ENCODE measurements at regions not wholly inside any gene's neighbourhood (a gene's known extent, or its start where the extent isn't known, plus 50 kb on each side); places are given as distances from the start of the nearest gene placed in this dataset.

DNA sequence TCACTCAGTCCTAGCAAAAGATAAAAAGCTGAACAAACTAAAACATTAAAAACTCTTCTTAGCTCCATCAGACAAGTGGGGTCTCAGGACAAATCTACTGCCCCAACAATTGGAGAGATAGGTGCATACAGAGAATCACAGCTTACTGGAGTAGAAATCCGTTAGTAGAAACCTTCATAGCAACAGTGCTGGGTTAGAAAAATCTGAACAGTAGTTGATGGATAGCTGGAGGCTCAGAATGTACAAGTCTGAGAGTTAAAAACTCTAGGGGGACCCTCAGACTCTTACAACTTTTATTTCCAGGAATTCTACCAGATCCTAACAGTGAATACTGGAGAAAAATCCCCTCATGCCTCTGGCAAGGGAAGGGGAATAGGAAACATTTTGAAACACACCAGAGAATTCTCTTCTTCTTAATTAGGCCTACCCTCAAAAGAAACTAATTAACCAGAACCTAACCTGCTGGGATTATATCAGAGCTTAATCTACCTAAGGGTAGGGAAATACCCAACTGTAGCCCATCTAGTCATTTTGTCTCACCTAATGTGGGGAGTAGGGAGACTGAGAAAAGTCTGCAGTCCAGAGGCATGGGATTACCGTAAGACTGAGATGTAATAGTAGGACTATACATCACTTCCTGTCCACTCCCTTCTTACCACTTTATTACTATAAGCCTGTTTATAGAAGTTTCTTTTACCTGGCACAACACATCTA, 165.0 kb upstream of the CTSO start:
- Histone ChIP-seq H3K79me2 (ENCODE audit: control insufficient read depth, insufficient read depth, low read length) (no peaks in the 10 kb centered on the region), H3K9me3 (ENCODE audit: control extremely low read depth in 1 of 3, control insufficient read depth in 2 of 3, insufficient read depth in 1 of 3, low read length in 2 of 3) (no peaks in the 10 kb centered on the region), H3K27ac (ENCODE audit: low read length in 2 of 2) (no peak overlapping the region), H3K36me3 (replicated peaks in 1 of 2; ENCODE audit: control extremely low read depth in 1 of 2, control insufficient read depth in 1 of 2, extremely low read depth in 1 of 2, insufficient read depth in 2 of 2, low read length in 1 of 2) (no peaks in the 10 kb centered on the region), H2AFZ (ENCODE audit: insufficient read depth, low read depth, low read length, poor library complexity, severe bottlenecking) (no peak overlapping the region), H3K4me3 (ENCODE audit: control extremely low read depth in 1 of 5, extremely low read depth in 1 of 5, insufficient read depth in 1 of 5, low read depth in 2 of 5, low read length in 4 of 5) (no peak overlapping the region), H4K20me1 (ENCODE audit: control insufficient read depth, insufficient read depth, low read length, poor library complexity, severe bottlenecking) (no peaks in the 10 kb centered on the region), H3K9ac (ENCODE audit: low read length) (no peak overlapping the region), H3K4me1 (ENCODE audit: control insufficient read depth in 2 of 2, insufficient read depth in 2 of 2, low read length in 2 of 2) (no peaks in the 10 kb centered on the region), H3K4me2 (replicated peaks; ENCODE audit: low read depth, low read length, poor library complexity, severe bottlenecking) (no peak overlapping the region), H3K27me3 (replicated peaks in 1 of 4; ENCODE audit: control extremely low read depth in 1 of 4, control insufficient read depth in 3 of 4, insufficient read depth in 4 of 4, low read length in 3 of 4) (no peaks in the 10 kb centered on the region)
- Mint-ChIP-seq H3K27ac (no peak overlapping the region), H3K27me3 (no peaks in the 10 kb centered on the region), H3K4me3 (no peak overlapping the region), H3K4me1 (no peaks in the 10 kb centered on the region), H3K9me3 (ENCODE audit: insufficient read depth) (no peaks in the 10 kb centered on the region)
- ATAC-seq (ENCODE audit: low read depth) (no peak), DNase-seq (no peak)
- TF ChIP-seq, protein P1, sequence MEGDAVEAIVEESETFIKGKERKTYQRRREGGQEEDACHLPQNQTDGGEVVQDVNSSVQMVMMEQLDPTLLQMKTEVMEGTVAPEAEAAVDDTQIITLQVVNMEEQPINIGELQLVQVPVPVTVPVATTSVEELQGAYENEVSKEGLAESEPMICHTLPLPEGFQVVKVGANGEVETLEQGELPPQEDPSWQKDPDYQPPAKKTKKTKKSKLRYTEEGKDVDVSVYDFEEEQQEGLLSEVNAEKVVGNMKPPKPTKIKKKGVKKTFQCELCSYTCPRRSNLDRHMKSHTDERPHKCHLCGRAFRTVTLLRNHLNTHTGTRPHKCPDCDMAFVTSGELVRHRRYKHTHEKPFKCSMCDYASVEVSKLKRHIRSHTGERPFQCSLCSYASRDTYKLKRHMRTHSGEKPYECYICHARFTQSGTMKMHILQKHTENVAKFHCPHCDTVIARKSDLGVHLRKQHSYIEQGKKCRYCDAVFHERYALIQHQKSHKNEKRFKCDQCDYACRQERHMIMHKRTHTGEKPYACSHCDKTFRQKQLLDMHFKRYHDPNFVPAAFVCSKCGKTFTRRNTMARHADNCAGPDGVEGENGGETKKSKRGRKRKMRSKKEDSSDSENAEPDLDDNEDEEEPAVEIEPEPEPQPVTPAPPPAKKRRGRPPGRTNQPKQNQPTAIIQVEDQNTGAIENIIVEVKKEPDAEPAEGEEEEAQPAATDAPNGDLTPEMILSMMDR (IDR thresholded peaks at IDR 0.05) = no peak
- no CpG with 5 or more reads among the region's 2 CpGs for WGBS (ENCODE audit: insufficient coverage)
- ChIA-PET CTCF (no interaction called here), POLR2A (no interaction called here)
- intact Hi-C loops (cut with micrococcal nuclease) = no loop called here

DNA sequence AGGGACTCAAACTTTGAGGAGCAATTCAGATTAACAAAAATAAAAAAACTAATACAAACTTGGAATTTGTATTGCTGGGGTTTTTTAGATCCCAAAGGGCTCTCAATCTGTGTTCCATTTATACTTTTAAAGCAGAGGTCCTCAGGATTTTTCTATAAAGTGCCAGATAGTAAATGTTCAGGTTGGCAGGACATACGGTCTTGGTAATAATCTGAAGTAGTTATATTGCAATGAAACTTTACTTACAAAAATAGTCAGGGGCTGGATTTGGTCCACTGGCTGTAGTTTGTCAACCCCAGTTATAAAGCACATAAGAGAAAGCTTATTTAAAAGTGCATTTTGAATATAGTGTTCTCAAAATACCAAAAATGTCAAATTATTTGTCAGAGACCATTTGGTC, 164.1 kb upstream of the CTSO start:
- H3K4me3 ChIP-seq (ENCODE audit: control extremely low read depth in 1 of 5, extremely low read depth in 1 of 5, insufficient read depth in 1 of 5, low read depth in 2 of 5, low read length in 4 of 5) = no peak overlapping the region
- no peak overlapping the region for H2AFZ ChIP-seq (ENCODE audit: insufficient read depth, low read depth, low read length, poor library complexity, severe bottlenecking)
- Mint-ChIP-seq H3K4me3 (no peak overlapping the region), H3K27me3 (no peaks in the 10 kb centered on the region), H3K9me3 (ENCODE audit: insufficient read depth) (no peaks in the 10 kb centered on the region), H3K4me1 (no peaks in the 10 kb centered on the region), H3K27ac (no peak overlapping the region)
- ATAC-seq (ENCODE audit: low read depth) = no peak
- ChIA-PET POLR2A (no interaction called here), CTCF (no interaction called here)
- H3K9me3 ChIP-seq (ENCODE audit: control extremely low read depth in 1 of 3, control insufficient read depth in 2 of 3, insufficient read depth in 1 of 3, low read length in 2 of 3) = no peaks in the 10 kb centered on the region
- H3K4me2 ChIP-seq (replicated peaks; ENCODE audit: low read depth, low read length, poor library complexity, severe bottlenecking) = no peak overlapping the region
- TF ChIP-seq EZH2 (IDR thresholded peaks at IDR 0.05; ENCODE audit: borderline replicate concordance, insufficient read depth, low read depth, low read length, poor library complexity, severe bottlenecking) = no peak
- TF ChIP-seq, protein P1 (IDR thresholded peaks at IDR 0.05) = no peak
- H3K27ac ChIP-seq (ENCODE audit: low read length in 2 of 2) = no peak overlapping the region
- no peaks in the 10 kb centered on the region for H3K79me2 ChIP-seq (ENCODE audit: control insufficient read depth, insufficient read depth, low read length)
- H3K36me3 ChIP-seq (replicated peaks in 1 of 2; ENCODE audit: control extremely low read depth in 1 of 2, control insufficient read depth in 1 of 2, extremely low read depth in 1 of 2, insufficient read depth in 2 of 2, low read length in 1 of 2) = no peaks in the 10 kb centered on the region
- intact Hi-C loops (cut with micrococcal nuclease) = no loop called here
- no peak overlapping the region for H3K9ac ChIP-seq (ENCODE audit: low read length)
- no CpG with 5 or more reads among the region's 1 CpG for WGBS (ENCODE audit: insufficient coverage)
- no peaks in the 10 kb centered on the region for H4K20me1 ChIP-seq (ENCODE audit: control insufficient read depth, insufficient read depth, low read length, poor library complexity, severe bottlenecking)
- no peaks in the 10 kb centered on the region for H3K4me1 ChIP-seq (ENCODE audit: control insufficient read depth in 2 of 2, insufficient read depth in 2 of 2, low read length in 2 of 2)
- no peaks in the 10 kb centered on the region for H3K27me3 ChIP-seq (replicated peaks in 1 of 4; ENCODE audit: control extremely low read depth in 1 of 4, control insufficient read depth in 3 of 4, insufficient read depth in 4 of 4, low read length in 3 of 4)
- DNase-seq = no peak

Measured in B cell (primary cell).